ENCODE measurements at regions not wholly inside any gene's neighbourhood (a gene's known extent, or its start where the extent isn't known, plus 50 kb on each side); places are given as distances from the start of the nearest gene placed in this dataset.

GRCh38 chr6:78390066-78390465 lies 477.3 kb upstream of the IRAK1BP1 start:
- no peaks in the 10 kb centered on the region for H3K36me3 Mint-ChIP-seq (ENCODE audit: low read depth)
- no peaks in the 10 kb centered on the region for H3K4me1 Mint-ChIP-seq (ENCODE audit: low read depth)
- TF ChIP-seq CTCF (IDR thresholded peaks at IDR 0.05): no peak
- intact Hi-C loops (cut with DNase I, micrococcal nuclease): no loop called here
- H3K27ac Mint-ChIP-seq: no peak overlapping the region
- H3K27ac ChIP-seq (ENCODE audit: low read depth in 1 of 2, low read length in 2 of 2): no peak overlapping the region
- H3K36me3 ChIP-seq (ENCODE audit: insufficient read depth, low read length): no peaks in the 10 kb centered on the region
- no peaks in the 10 kb centered on the region for H3K27me3 ChIP-seq (ENCODE audit: control insufficient read depth in 1 of 2, insufficient read depth in 2 of 2, low read length in 2 of 2)
- DNase-seq (no peak), ATAC-seq (ENCODE audit: poor library complexity) (no peak)
- ChIA-PET CTCF (no interaction called here), POLR2A (no interaction called here)
- no peaks in the 10 kb centered on the region for H3K4me1 ChIP-seq (ENCODE audit: insufficient read depth, low read length)
- H3K4me3 ChIP-seq (ENCODE audit: low read length): no peak overlapping the region
- H3K27me3 Mint-ChIP-seq: no peaks in the 10 kb centered on the region
- H3K9me3 Mint-ChIP-seq: peaks cover 25% of the 10 kb centered on the region
- H3K9me3 ChIP-seq (ENCODE audit: control insufficient read depth in 1 of 2, insufficient read depth in 1 of 2, low read length in 2 of 2): peaks cover 4 to 11% of the 10 kb centered on the region in 2 experiments
- no peak overlapping the region for H3K4me3 Mint-ChIP-seq

- intact Hi-C loops (cut with DNase I, micrococcal nuclease): no loop called here
- no peaks in the 10 kb centered on the region for H3K27me3 Mint-ChIP-seq
- H3K4me1 Mint-ChIP-seq (ENCODE audit: low read depth): no peaks in the 10 kb centered on the region
- Histone ChIP-seq H3K27ac (ENCODE audit: low read depth in 1 of 2, low read length in 2 of 2) (no peak overlapping the region), H3K4me3 (ENCODE audit: low read length) (no peak overlapping the region), H3K36me3 (ENCODE audit: insufficient read depth, low read length) (no peaks in the 10 kb centered on the region), H3K9me3 (ENCODE audit: control insufficient read depth in 1 of 2, insufficient read depth in 1 of 2, low read length in 2 of 2) (no peaks in the 10 kb centered on the region), H3K27me3 (ENCODE audit: control insufficient read depth in 1 of 2, insufficient read depth in 2 of 2, low read length in 2 of 2) (no peaks in the 10 kb centered on the region), H3K4me1 (ENCODE audit: insufficient read depth, low read length) (no peaks in the 10 kb centered on the region)
- no peak overlapping the region for H3K4me3 Mint-ChIP-seq
- ChIA-PET POLR2A (no interaction called here), CTCF (no interaction called here)
- peaks cover 6% of the 10 kb centered on the region for H3K9me3 Mint-ChIP-seq
- TF ChIP-seq CTCF (IDR thresholded peaks at IDR 0.05): no peak
- ATAC-seq (ENCODE audit: poor library complexity) (no peak), DNase-seq (no peak)
- no peaks in the 10 kb centered on the region for H3K36me3 Mint-ChIP-seq (ENCODE audit: low read depth)
- H3K27ac Mint-ChIP-seq: no peak overlapping the region
Observed at GRCh38 chr6:78397499-78397898, 469.9 kb upstream of the IRAK1BP1 start.

- peaks cover 7% of the 10 kb centered on the region for H3K9me3 Mint-ChIP-seq
- H3K27me3 ChIP-seq (ENCODE audit: control insufficient read depth in 1 of 2, insufficient read depth in 2 of 2, low read length in 2 of 2): no peaks in the 10 kb centered on the region
- ChIA-PET POLR2A (no interaction called here), CTCF (no interaction called here)
- H3K4me1 Mint-ChIP-seq (ENCODE audit: low read depth): no peaks in the 10 kb centered on the region
- no peaks in the 10 kb centered on the region for H3K9me3 ChIP-seq (ENCODE audit: control insufficient read depth in 1 of 2, insufficient read depth in 1 of 2, low read length in 2 of 2)
- ATAC-seq (ENCODE audit: poor library complexity) (no peak), DNase-seq (no peak)
- intact Hi-C loops (cut with DNase I, micrococcal nuclease): no loop called here
- H3K36me3 ChIP-seq (ENCODE audit: insufficient read depth, low read length): no peaks in the 10 kb centered on the region
- no peak overlapping the region for H3K4me3 ChIP-seq (ENCODE audit: low read length)
- no peak for TF ChIP-seq CTCF (IDR thresholded peaks at IDR 0.05)
- no peaks in the 10 kb centered on the region for H3K36me3 Mint-ChIP-seq (ENCODE audit: low read depth)
- no peaks in the 10 kb centered on the region for H3K27me3 Mint-ChIP-seq
- no peak overlapping the region for H3K4me3 Mint-ChIP-seq
- no peak overlapping the region for H3K27ac Mint-ChIP-seq
- H3K4me1 ChIP-seq (ENCODE audit: insufficient read depth, low read length): no peaks in the 10 kb centered on the region
- no peak overlapping the region for H3K27ac ChIP-seq (ENCODE audit: low read depth in 1 of 2, low read length in 2 of 2)
Observed at GRCh38 chr6:78398292-78398691, 469.1 kb upstream of the IRAK1BP1 start.

Data from CD4-positive, alpha-beta T cell (primary cell).